HepG2 (cell line): ENCODE measurements at regions not wholly inside any gene's neighbourhood (a gene's known extent, or its start where the extent isn't known, plus 50 kb on each side); places are given as distances from the start of the nearest gene placed in this dataset.
A peak's percentile ranks its signal among the peaks of the same experiment; 100 is the strongest.

Experiments used
- FOXK2 ChIP-seq: fragments of 450-650 bp; IDR thresholded peaks from 2 replicates; pipeline ENCODE4 v1.6.1; 2016
- GLI4 ChIP-seq: sonication (generic); formaldehyde crosslinking; IDR thresholded peaks from 2 replicates; pipeline ENCODE4 v1.5.1; 2020; ENCODE audit warnings: missing genetic modification reagents, mild to moderate bottlenecking, moderate library complexity, borderline replicate concordance
- KDM1A ChIP-seq: IDR thresholded peaks from 2 replicates; pipeline ENCODE4 v1.6.1; 2016; ENCODE audit warnings: missing compliant biosample characterization
- ZC3H4 ChIP-seq: sonication (generic); formaldehyde crosslinking; IDR thresholded peaks from 2 replicates; pipeline ENCODE4 v1.4.0; 2020; ENCODE audit warnings: missing genetic modification reagents, borderline replicate concordance
- ZMYM3 ChIP-seq: sonication (generic); formaldehyde crosslinking; IDR thresholded peaks from 2 replicates; pipeline ENCODE4 v1.5.1; 2020; ENCODE audit warnings: mild to moderate bottlenecking, missing genetic modification reagents
- ZNF136 ChIP-seq: sonication (generic); formaldehyde crosslinking; IDR thresholded peaks from 2 replicates; pipeline ENCODE4 v1.8.1; 2022; ENCODE audit warnings: low read depth, mild to moderate bottlenecking, moderate library complexity, missing genetic modification reagents
- ZNF33A ChIP-seq: sonication (generic); formaldehyde crosslinking; IDR thresholded peaks from 2 replicates; pipeline ENCODE4 v1.5.1; 2020; ENCODE audit warnings: missing genetic modification reagents, mild to moderate bottlenecking, moderate library complexity, borderline replicate concordance
- ZNF577 ChIP-seq: sonication (generic); formaldehyde crosslinking; IDR thresholded peaks from 2 replicates; pipeline ENCODE4 v1.4.0; 2020; ENCODE audit warnings: mild to moderate bottlenecking, low read depth, missing genetic modification reagents, borderline replicate concordance
- ZNF891 ChIP-seq: sonication (generic); formaldehyde crosslinking; IDR thresholded peaks from 2 replicates; pipeline ENCODE4 v1.5.0; 2020; ENCODE audit warnings: mild to moderate bottlenecking, missing genetic modification reagents
- TF ChIP-seq, protein P1 (sequence below): sonication (generic); formaldehyde crosslinking; IDR thresholded peaks from one replicate; pipeline ENCODE4 v1.5.1; 2020; ENCODE audit warnings: mild to moderate bottlenecking, missing genetic modification reagents; ENCODE audit errors: not compliant biosample characterization
- TF ChIP-seq, protein P2 (sequence below): sonication (generic); formaldehyde crosslinking; IDR thresholded peaks from 2 replicates; pipeline ENCODE4 v1.4.0; 2020; ENCODE audit warnings: mild to moderate bottlenecking, missing genetic modification reagents
- TF ChIP-seq, protein P3 (sequence below): sonication (generic); formaldehyde crosslinking; IDR thresholded peaks from 2 replicates; pipeline ENCODE4 v1.4.0; 2020; ENCODE audit warnings: mild to moderate bottlenecking, missing genetic modification reagents

DNA sequence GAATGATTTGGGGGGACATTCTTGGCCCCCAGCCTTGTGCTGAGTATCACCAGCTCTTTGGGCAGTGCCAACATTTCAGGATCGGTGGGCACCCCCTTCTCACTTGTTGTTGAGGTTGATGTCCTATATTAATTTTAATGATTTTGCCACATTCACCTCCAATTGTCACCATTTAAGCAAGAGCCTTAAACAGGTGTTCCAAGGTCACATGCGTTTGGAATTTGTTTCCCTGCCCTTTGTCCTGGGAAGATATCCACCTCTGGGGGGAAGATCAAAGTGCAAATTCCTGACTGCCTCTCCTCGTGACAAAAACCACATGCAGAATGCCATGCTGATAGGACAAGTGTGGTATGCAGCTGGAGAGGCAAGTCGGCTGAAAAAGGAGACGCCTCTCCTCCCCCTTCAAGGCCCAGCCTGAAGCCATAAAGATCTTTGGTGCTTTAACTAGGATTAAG, 72.5 kb upstream of the ID2 start (continued):
- TF ChIP-seq ZNF577: no peak
- no peak for TF ChIP-seq GLI4 (CRISPR knock-in tag)
- TF ChIP-seq ZNF891: no peak
- TF ChIP-seq ZNF33A (CRISPR knock-in tag): no peak
- TF ChIP-seq, protein P1, sequence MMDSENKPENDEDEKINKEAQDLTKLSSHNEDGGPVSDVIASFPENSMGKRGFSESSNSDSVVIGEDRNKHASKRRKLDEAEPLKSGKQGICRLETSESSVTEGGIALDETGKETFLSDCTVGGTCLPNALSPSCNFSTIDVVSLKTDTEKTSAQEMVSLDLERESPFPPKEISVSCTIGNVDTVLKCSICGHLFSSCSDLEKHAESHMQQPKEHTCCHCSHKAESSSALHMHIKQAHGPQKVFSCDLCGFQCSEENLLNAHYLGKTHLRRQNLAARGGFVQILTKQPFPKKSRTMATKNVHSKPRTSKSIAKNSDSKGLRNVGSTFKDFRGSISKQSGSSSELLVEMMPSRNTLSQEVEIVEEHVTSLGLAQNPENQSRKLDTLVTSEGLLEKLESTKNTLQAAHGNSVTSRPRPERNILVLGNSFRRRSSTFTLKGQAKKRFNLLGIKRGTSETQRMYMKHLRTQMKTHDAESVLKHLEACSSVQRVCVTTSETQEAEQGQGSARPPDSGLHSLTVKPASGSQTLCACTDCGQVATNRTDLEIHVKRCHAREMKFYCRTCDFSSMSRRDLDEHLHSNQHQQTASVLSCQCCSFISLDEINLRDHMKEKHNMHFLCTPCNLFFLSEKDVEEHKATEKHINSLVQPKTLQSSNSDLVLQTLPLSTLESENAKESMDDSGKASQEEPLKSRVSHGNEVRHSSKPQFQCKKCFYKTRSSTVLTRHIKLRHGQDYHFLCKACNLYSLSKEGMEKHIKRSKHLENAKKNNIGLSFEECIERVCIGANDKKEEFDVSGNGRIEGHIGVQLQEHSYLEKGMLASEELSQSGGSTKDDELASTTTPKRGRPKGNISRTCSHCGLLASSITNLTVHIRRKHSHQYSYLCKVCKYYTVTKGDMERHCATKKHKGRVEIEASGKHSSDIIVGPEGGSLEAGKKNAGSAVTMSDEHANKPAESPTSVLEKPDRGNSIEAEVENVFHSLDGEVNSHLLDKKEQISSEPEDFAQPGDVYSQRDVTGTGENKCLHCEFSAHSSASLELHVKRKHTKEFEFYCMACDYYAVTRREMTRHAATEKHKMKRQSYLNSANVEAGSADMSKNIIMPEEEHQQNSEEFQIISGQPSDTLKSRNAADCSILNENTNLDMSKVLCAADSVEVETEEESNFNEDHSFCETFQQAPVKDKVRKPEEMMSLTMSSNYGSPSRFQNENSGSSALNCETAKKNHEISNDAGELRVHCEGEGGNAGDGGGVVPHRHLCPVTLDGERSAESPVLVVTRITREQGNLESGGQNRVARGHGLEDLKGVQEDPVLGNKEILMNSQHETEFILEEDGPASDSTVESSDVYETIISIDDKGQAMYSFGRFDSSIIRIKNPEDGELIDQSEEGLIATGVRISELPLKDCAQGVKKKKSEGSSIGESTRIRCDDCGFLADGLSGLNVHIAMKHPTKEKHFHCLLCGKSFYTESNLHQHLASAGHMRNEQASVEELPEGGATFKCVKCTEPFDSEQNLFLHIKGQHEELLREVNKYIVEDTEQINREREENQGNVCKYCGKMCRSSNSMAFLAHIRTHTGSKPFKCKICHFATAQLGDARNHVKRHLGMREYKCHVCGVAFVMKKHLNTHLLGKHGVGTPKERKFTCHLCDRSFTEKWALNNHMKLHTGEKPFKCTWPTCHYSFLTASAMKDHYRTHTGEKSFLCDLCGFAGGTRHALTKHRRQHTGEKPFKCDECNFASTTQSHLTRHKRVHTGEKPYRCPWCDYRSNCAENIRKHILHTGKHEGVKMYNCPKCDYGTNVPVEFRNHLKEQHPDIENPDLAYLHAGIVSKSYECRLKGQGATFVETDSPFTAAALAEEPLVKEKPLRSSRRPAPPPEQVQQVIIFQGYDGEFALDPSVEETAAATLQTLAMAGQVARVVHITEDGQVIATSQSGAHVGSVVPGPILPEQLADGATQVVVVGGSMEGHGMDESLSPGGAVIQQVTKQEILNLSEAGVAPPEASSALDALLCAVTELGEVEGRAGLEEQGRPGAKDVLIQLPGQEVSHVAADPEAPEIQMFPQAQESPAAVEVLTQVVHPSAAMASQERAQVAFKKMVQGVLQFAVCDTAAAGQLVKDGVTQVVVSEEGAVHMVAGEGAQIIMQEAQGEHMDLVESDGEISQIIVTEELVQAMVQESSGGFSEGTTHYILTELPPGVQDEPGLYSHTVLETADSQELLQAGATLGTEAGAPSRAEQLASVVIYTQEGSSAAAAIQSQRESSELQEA (CRISPR knock-in tag): no peak
- TF ChIP-seq ZC3H4 (CRISPR knock-in tag): no peak
- TF ChIP-seq, protein P2, sequence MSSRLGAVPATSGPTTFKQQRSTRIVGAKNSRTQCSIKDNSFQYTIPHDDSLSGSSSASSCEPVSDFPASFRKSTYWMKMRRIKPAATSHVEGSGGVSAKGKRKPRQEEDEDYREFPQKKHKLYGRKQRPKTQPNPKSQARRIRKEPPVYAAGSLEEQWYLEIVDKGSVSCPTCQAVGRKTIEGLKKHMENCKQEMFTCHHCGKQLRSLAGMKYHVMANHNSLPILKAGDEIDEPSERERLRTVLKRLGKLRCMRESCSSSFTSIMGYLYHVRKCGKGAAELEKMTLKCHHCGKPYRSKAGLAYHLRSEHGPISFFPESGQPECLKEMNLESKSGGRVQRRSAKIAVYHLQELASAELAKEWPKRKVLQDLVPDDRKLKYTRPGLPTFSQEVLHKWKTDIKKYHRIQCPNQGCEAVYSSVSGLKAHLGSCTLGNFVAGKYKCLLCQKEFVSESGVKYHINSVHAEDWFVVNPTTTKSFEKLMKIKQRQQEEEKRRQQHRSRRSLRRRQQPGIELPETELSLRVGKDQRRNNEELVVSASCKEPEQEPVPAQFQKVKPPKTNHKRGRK: peak; percentile 43; the same call in 1 of the 2 replicates
- peak; percentile 92 for TF ChIP-seq ZMYM3 (CRISPR knock-in tag)
- TF ChIP-seq ZNF136 (CRISPR knock-in tag): no peak
- TF ChIP-seq, protein P3, sequence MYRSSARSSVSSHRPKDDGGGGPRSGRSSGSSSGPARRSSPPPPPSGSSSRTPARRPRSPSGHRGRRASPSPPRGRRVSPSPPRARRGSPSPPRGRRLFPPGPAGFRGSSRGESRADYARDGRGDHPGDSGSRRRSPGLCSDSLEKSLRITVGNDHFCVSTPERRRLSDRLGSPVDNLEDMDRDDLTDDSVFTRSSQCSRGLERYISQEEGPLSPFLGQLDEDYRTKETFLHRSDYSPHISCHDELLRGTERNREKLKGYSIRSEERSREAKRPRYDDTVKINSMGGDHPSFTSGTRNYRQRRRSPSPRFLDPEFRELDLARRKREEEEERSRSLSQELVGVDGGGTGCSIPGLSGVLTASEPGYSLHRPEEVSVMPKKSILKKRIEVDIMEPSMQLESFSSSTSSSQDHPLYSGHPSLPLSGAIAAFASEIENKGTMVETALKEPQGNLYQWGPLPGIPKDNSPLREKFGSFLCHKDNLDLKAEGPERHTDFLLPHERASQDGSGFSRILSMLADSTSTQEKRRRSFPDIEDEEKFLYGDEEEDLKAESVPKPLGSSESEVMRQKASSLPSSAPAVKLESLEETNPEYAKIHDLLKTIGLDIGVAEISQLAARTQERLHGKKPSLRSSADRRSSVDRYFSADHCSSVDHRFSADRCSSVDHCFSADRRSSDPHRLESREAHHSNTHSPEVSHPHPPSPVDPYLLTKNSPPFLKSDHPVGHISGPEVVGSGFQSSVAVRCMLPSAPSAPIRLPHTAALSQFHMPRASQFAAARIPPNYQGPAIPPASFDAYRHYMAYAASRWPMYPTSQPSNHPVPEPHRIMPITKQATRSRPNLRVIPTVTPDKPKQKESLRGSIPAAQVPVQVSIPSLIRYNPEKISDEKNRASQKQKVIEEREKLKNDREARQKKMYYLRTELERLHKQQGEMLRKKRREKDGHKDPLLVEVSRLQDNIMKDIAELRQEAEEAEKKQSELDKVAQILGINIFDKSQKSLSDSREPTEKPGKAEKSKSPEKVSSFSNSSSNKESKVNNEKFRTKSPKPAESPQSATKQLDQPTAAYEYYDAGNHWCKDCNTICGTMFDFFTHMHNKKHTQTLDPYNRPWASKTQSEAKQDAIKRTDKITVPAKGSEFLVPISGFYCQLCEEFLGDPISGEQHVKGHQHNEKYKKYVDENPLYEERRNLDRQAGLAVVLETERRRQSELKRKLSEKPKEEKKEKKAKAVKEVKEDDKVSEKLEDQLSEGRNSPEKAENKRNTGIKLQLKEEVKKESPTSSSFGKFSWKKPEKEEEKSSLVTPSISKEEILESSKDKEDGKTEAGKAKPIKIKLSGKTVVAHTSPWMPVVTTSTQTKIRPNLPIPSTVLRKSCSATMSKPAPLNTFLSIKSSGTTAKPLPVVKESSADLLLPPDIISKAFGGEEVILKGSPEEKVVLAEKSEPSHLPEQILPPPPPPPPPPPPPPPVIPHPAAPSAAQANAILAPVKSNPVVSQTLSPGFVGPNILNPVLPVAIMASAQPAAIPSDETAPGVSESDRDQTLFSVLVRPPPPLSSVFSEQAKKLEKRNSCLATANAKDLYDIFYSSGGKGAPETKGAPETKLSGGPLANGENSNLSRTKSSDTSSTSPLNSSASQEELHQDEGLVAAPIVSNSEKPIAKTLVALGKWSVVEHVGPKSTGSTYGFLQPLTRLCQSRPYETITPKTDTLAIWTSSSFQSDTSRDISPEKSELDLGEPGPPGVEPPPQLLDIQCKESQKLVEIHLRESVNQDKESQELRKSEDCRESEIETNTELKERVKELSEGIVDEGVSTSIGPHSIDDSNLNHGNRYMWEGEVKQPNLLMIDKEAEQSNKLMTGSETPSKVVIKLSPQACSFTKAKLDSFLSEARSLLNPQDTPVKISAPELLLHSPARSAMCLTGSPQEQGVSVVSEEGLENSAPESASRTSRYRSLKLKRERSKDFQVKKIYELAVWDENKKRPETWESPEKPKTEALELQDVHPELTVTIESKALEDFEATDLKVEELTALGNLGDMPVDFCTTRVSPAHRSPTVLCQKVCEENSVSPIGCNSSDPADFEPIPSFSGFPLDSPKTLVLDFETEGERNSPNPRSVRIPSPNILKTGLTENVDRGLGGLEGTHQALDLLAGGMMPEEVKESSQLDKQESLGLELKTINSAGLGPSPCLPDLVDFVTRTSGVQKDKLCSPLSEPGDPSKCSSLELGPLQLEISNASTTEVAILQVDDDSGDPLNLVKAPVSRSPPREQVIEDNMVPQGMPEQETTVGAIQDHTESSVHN: no peak
- no peak for TF ChIP-seq FOXK2
- TF ChIP-seq KDM1A: peak; percentile 96
